ENCODE measurements at regions not wholly inside any gene's neighbourhood (a gene's known extent, or its start where the extent isn't known, plus 50 kb on each side); places are given as distances from the start of the nearest gene placed in this dataset.

DNA sequence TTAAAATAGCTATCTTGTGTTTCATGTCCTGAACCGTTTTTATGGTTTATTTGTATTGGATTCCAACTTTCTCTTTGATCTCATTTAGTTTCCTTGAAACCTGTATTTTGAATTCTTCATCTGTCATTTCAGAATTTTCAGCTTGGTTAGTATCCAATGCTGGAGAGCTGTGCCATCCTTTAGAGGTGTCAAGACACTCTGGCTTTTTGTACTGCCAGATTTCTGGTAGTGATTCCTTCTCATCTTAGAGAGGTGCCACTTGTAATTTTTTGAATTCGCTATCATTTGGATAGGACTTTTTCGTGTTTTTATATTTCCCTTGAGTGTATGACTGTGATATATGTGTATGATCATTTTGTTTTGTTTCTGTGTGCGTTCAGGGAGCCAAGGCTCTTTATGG lies 591.4 kb downstream of the ADCYAP1 start:
- TF ChIP-seq, protein P1, sequence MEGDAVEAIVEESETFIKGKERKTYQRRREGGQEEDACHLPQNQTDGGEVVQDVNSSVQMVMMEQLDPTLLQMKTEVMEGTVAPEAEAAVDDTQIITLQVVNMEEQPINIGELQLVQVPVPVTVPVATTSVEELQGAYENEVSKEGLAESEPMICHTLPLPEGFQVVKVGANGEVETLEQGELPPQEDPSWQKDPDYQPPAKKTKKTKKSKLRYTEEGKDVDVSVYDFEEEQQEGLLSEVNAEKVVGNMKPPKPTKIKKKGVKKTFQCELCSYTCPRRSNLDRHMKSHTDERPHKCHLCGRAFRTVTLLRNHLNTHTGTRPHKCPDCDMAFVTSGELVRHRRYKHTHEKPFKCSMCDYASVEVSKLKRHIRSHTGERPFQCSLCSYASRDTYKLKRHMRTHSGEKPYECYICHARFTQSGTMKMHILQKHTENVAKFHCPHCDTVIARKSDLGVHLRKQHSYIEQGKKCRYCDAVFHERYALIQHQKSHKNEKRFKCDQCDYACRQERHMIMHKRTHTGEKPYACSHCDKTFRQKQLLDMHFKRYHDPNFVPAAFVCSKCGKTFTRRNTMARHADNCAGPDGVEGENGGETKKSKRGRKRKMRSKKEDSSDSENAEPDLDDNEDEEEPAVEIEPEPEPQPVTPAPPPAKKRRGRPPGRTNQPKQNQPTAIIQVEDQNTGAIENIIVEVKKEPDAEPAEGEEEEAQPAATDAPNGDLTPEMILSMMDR (IDR thresholded peaks at IDR 0.05) = no peak
- TF ChIP-seq POLR2A (IDR thresholded peaks at IDR 0.05) = no peak

Measured in stomach (tissue), 4 donors.